B cell (primary cell): ENCODE measurements at regions not wholly inside any gene's neighbourhood (a gene's known extent, or its start where the extent isn't known, plus 50 kb on each side); places are given as distances from the start of the nearest gene placed in this dataset.

Source experiments
- ATAC-seq: fragments of 200-7000 bp; cut with Tn5 transposase; one replicate; pipeline ENCODE4 v1.10.0; 2021; ENCODE audit warnings: low read depth, mild to moderate bottlenecking, moderate number of reproducible peaks, moderate library complexity
- CTCF ChIA-PET: fragments of 350-600 bp; sonication (Branson Sonifier 250); formaldehyde crosslinking; loops from one replicate; lab custom pipeline; 2021; ENCODE audit warnings: antibody characterized with exemption, inconsistent platforms; lab: Charles Lee
- POLR2A ChIA-PET: fragments of 350-600 bp; sonication (Branson Sonifier 250); formaldehyde crosslinking; loops from one replicate; lab custom pipeline; 2021; ENCODE audit warnings: antibody characterized with exemption; lab: Charles Lee
- DNase-seq: peaks from one replicate; pipeline ENCODE4 v3.0.0; 2013
- H2AFZ ChIP-seq: 2 replicates; pipeline ENCODE4 v1.6.1; 2012; ENCODE audit warnings: mild to moderate bottlenecking, low read depth, low read length; ENCODE audit not compliant: insufficient read depth, poor library complexity, severe bottlenecking
- H3K27ac ChIP-seq, 2 donors: 1 replicate in 1 of 2; 2 replicates in 1 of 2; pipeline ENCODE4 v1.5.1; 2012 to 2013; ENCODE audit warnings: low read length in 2 of 2, mild to moderate bottlenecking in 2 of 2, moderate library complexity in 1 of 2
- H3K27me3 ChIP-seq, 4 experiments: fragments of 200-600 bp in 1 of 4; sonication (generic) in 1 of 4; replicated peaks in 1 of 4; 1 replicate in 2 of 4; 2 replicates in 2 of 4; pipeline versions ENCODE4 v1.6.1 to v1.7.0; 2013 to 2016; ENCODE audit warnings: low read length in 3 of 4, mild to moderate bottlenecking in 2 of 4, mixed read lengths in 1 of 4, moderate library complexity in 1 of 4; ENCODE audit not compliant: insufficient read depth in 4 of 4, control insufficient read depth in 3 of 4; ENCODE audit errors: control extremely low read depth in 1 of 4
- H3K36me3 ChIP-seq, 2 experiments: replicated peaks in 1 of 2; 1 replicate in 1 of 2; 2 replicates in 1 of 2; pipeline versions ENCODE4 v1.6.1 to v1.7.1; 2013; ENCODE audit warnings: low read length in 1 of 2; ENCODE audit not compliant: insufficient read depth in 2 of 2, control insufficient read depth in 1 of 2; ENCODE audit errors: control extremely low read depth in 1 of 2, extremely low read depth in 1 of 2
- H3K4me1 ChIP-seq, 2 donors: fragments of 200-600 bp in 1 of 2; sonication (generic) in 1 of 2; 1 replicate in 1 of 2; 2 replicates in 1 of 2; pipeline versions ENCODE4 v1.5.1 to v1.6.1; 2013 to 2017; ENCODE audit warnings: low read length in 2 of 2; ENCODE audit not compliant: control insufficient read depth in 2 of 2, insufficient read depth in 2 of 2
- H3K4me2 ChIP-seq: replicated peaks from 2 replicates; pipeline ENCODE3; 2012; ENCODE audit warnings: mild to moderate bottlenecking, low read depth, low read length; ENCODE audit not compliant: poor library complexity, severe bottlenecking
- H3K4me3 ChIP-seq, 5 experiments: fragments of 200-600 bp in 1 of 5; sonication (generic) in 1 of 5; 1 replicate in 3 of 5; 2 replicates in 2 of 5; pipeline versions ENCODE4 v1.5.1 to v1.7.0; 2011 to 2016; ENCODE audit warnings: low read length in 4 of 5, mild to moderate bottlenecking in 4 of 5, low read depth in 2 of 5, control low read depth in 1 of 5, moderate library complexity in 1 of 5; ENCODE audit not compliant: insufficient read depth in 1 of 5; ENCODE audit errors: control extremely low read depth in 1 of 5, extremely low read depth in 1 of 5
- H3K79me2 ChIP-seq: fragments of 200-600 bp; sonication (generic); one replicate; pipeline ENCODE4 v1.6.0; 2016; ENCODE audit warnings: low read length; ENCODE audit not compliant: control insufficient read depth, insufficient read depth
- H3K9ac ChIP-seq: fragments of 200-600 bp; sonication (generic); 2 replicates; pipeline ENCODE4 v1.6.1; 2017; ENCODE audit warnings: mild to moderate bottlenecking, low read length, moderate library complexity
- H3K9me3 ChIP-seq, 3 donors: one replicate each; pipeline versions ENCODE4 v1.6.1 to v1.7.1; 2013; ENCODE audit warnings: low read length in 2 of 3; ENCODE audit not compliant: control insufficient read depth in 2 of 3, insufficient read depth in 1 of 3; ENCODE audit errors: control extremely low read depth in 1 of 3
- H4K20me1 ChIP-seq: 2 replicates; pipeline ENCODE4 v1.6.0; 2012; ENCODE audit warnings: mild to moderate bottlenecking, low read length; ENCODE audit not compliant: insufficient read depth, control insufficient read depth, poor library complexity, severe bottlenecking
- H3K27ac Mint-ChIP-seq: one replicate; pipeline ENCODE4 v1.8.0; 2021; ENCODE audit warnings: mixed read lengths
- H3K27me3 Mint-ChIP-seq: one replicate; pipeline ENCODE4 v1.8.0; 2021; ENCODE audit warnings: mixed read lengths
- H3K4me1 Mint-ChIP-seq: one replicate; pipeline ENCODE4 v1.8.0; 2021; ENCODE audit warnings: mixed read lengths
- H3K4me3 Mint-ChIP-seq: one replicate; pipeline ENCODE4 v1.8.0; 2021; ENCODE audit warnings: mixed read lengths
- H3K9me3 Mint-ChIP-seq: one replicate; pipeline ENCODE4 v1.8.0; 2022; ENCODE audit warnings: mixed read lengths; ENCODE audit not compliant: insufficient read depth
- EZH2 ChIP-seq: IDR thresholded peaks from 2 replicates; pipeline ENCODE4 v1.6.1; 2012; ENCODE audit warnings: borderline replicate concordance, low read depth, mild to moderate bottlenecking, moderate library complexity, low read length; ENCODE audit not compliant: insufficient read depth, poor library complexity, severe bottlenecking
- WGBS: methylation state at CpG from one replicate; pipeline ENCODE4 v1.1.5; 2013; ENCODE audit warnings: missing lambda C conversion rate; ENCODE audit not compliant: insufficient coverage; 5-methylcytosine and 5-hydroxymethylcytosine counted together
- intact Hi-C: fragments of 100-400 bp; cut with micrococcal nuclease; formaldehyde crosslinking; loops from one replicate; pipeline ENCODE4 v1.10.0; 2022
- TF ChIP-seq, protein P1 (sequence below): fragments of 200-600 bp; IDR thresholded peaks from one replicate; pipeline ENCODE4 v1.8.0; 2022; ENCODE audit warnings: antibody characterized with exemption, mild to moderate bottlenecking

DNA sequence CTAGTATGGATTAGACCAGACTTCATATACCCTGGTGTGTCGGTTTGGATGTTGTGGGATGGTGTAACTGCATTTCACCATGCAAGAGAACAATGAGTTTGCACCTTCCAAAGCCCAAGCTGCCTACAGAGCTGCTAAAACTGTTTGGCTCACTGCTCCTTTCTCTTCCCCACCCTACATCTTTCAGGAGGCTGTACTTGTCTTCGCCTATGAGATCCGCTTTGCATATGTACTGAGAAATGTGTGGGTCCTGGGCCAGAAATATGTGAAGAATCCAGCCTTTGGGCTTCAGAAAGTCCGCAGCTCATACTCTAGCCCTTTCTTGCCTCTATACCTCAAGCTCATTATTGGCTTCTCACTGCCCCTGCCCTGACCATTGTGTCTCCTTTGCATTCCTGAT lies 1060.0 kb downstream of the NTRK3 start:
- intact Hi-C loops = no loop called here
- Mint-ChIP-seq H3K9me3 (peaks cover 3% of the 10 kb centered on the region), H3K4me3 (no peak overlapping the region), H3K27ac (no peak overlapping the region), H3K27me3 (no peaks in the 10 kb centered on the region), H3K4me1 (no peaks in the 10 kb centered on the region)
- no peaks in the 10 kb centered on the region for H3K79me2 ChIP-seq
- POLR2A ChIA-PET = no interaction called here
- WGBS = 92% methylated on average over 3 of the region's 4 CpGs
- H3K36me3 ChIP-seq = no peaks in the 10 kb centered on the region
- no peak overlapping the region for H3K27ac ChIP-seq
- H3K4me2 ChIP-seq = no peak overlapping the region
- no peaks in the 10 kb centered on the region for H3K4me1 ChIP-seq
- TF ChIP-seq, protein P1, sequence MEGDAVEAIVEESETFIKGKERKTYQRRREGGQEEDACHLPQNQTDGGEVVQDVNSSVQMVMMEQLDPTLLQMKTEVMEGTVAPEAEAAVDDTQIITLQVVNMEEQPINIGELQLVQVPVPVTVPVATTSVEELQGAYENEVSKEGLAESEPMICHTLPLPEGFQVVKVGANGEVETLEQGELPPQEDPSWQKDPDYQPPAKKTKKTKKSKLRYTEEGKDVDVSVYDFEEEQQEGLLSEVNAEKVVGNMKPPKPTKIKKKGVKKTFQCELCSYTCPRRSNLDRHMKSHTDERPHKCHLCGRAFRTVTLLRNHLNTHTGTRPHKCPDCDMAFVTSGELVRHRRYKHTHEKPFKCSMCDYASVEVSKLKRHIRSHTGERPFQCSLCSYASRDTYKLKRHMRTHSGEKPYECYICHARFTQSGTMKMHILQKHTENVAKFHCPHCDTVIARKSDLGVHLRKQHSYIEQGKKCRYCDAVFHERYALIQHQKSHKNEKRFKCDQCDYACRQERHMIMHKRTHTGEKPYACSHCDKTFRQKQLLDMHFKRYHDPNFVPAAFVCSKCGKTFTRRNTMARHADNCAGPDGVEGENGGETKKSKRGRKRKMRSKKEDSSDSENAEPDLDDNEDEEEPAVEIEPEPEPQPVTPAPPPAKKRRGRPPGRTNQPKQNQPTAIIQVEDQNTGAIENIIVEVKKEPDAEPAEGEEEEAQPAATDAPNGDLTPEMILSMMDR = no peak
- TF ChIP-seq EZH2 = no peak
- peaks cover 0 to 8% (median 0%) of the 10 kb centered on the region in 3 donors for H3K9me3 ChIP-seq
- no peak overlapping the region for H2AFZ ChIP-seq
- H4K20me1 ChIP-seq = no peaks in the 10 kb centered on the region
- ATAC-seq (no peak), DNase-seq (no peak)
- H3K4me3 ChIP-seq = no peak overlapping the region
- no peak overlapping the region for H3K9ac ChIP-seq
- H3K27me3 ChIP-seq = no peaks in the 10 kb centered on the region
- CTCF ChIA-PET = no interaction called here

DNA sequence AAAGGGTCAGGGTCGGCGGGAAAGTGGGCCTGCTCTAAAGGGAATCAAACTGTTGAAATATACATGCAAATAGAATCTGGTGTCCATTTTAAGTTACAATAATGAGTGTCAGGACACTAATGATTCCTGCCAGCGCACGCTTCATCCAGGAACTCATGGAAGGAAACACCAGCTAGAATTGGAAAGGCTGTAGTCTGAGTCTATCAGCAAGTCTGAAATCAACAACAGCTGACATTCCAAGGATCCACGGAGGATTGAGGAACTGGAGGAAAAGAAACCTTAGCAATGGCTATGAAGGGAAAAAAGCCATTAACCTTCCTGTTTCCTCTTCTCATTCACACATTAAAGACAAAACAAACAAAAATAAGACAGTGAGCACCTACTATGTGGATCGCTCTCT lies 1063.1 kb downstream of the NTRK3 start:
- intact Hi-C loops = no loop called here
- DNase-seq = no peak
- H3K27ac Mint-ChIP-seq = no peak overlapping the region
- POLR2A ChIA-PET = no interaction called here
- no peaks in the 10 kb centered on the region for H3K27me3 ChIP-seq
- H4K20me1 ChIP-seq = no peaks in the 10 kb centered on the region
- no peaks in the 10 kb centered on the region for H3K36me3 ChIP-seq
- no peak overlapping the region for H3K4me2 ChIP-seq
- no peak overlapping the region for H2AFZ ChIP-seq
- no peak for ATAC-seq
- no peak overlapping the region for H3K27ac ChIP-seq
- 100% methylated on average over 4 of the region's 6 CpGs for WGBS
- H3K9ac ChIP-seq = no peak overlapping the region
- H3K9me3 ChIP-seq = peaks cover 0 to 8% (median 0%) of the 10 kb centered on the region in 3 donors
- CTCF ChIA-PET = no interaction called here
- H3K4me3 Mint-ChIP-seq = no peak overlapping the region
- H3K4me1 Mint-ChIP-seq = no peaks in the 10 kb centered on the region
- H3K4me3 ChIP-seq = no peak overlapping the region
- H3K27me3 Mint-ChIP-seq = no peaks in the 10 kb centered on the region
- H3K4me1 ChIP-seq = no peaks in the 10 kb centered on the region
- TF ChIP-seq, protein P1 = no peak
- no peak for TF ChIP-seq EZH2
- H3K9me3 Mint-ChIP-seq = peaks cover 6% of the 10 kb centered on the region
- H3K79me2 ChIP-seq = no peaks in the 10 kb centered on the region
